GM12801 (cell line): ENCODE measurements at regions not wholly inside any gene's neighbourhood (a gene's known extent, or its start where the extent isn't known, plus 50 kb on each side); places are given as distances from the start of the nearest gene placed in this dataset.

ENCODE experiments used
- TF ChIP-seq, protein P1 (sequence below): IDR thresholded peaks from one replicate; pipeline ENCODE4 v1.5.1; 2011; ENCODE audit warnings: control low read depth; ENCODE audit not compliant: insufficient read length; ENCODE audit errors: extremely low read depth

- TF ChIP-seq, protein P1, sequence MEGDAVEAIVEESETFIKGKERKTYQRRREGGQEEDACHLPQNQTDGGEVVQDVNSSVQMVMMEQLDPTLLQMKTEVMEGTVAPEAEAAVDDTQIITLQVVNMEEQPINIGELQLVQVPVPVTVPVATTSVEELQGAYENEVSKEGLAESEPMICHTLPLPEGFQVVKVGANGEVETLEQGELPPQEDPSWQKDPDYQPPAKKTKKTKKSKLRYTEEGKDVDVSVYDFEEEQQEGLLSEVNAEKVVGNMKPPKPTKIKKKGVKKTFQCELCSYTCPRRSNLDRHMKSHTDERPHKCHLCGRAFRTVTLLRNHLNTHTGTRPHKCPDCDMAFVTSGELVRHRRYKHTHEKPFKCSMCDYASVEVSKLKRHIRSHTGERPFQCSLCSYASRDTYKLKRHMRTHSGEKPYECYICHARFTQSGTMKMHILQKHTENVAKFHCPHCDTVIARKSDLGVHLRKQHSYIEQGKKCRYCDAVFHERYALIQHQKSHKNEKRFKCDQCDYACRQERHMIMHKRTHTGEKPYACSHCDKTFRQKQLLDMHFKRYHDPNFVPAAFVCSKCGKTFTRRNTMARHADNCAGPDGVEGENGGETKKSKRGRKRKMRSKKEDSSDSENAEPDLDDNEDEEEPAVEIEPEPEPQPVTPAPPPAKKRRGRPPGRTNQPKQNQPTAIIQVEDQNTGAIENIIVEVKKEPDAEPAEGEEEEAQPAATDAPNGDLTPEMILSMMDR, result no peak
Measured at GRCh38 chr4:124277691-124278090, 434.8 kb downstream of the ANKRD50 start.

DNA sequence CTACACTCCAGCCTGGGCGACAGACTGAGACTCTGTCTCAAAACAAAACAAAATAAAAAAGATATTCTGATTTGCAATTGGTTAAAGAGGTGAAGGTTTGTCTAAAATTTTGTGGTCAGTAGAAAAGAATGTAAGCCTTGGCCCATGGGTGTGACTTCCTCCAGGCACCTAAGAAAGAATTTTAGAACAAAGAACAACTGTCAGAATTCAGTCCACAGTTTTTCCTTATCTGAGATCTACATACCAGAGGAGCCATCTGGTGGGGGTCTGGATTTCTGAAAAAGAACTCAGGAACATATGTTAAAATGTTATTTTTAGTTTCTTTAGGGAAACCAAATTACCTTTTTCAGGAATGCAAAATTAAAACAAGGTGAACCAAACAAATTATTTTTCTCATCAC lies 434.1 kb downstream of the ANKRD50 start:
- TF ChIP-seq, protein P1, result no peak

DNA sequence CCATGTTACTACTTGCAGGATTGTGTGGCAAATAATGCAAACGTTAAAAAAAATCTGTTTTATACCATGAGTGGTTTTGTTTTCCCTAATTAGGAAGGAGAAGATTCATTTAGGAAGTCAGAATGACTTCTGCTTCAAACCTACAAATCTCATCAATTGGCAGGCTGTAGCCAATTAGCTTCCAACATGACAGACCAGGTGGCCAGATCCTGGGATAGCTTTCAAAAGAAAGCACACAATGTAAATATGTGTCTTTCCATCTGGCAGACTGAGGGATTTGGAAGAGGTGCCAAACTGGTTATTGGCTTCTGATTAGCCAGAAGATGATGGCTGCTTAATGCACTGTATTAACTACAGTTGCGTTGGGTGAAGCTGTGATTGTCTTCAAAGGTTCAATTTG lies 432.8 kb downstream of the ANKRD50 start:
- TF ChIP-seq, protein P1, result no peak

GRCh38 chr4:124282301-124282898 lies 430.1 kb downstream of the ANKRD50 start:
- TF ChIP-seq, protein P1, result no peak

- TF ChIP-seq, protein P1, result no peak
Measured at GRCh38 chr4:124288706-124289486, 423.6 kb downstream of the ANKRD50 start.

DNA sequence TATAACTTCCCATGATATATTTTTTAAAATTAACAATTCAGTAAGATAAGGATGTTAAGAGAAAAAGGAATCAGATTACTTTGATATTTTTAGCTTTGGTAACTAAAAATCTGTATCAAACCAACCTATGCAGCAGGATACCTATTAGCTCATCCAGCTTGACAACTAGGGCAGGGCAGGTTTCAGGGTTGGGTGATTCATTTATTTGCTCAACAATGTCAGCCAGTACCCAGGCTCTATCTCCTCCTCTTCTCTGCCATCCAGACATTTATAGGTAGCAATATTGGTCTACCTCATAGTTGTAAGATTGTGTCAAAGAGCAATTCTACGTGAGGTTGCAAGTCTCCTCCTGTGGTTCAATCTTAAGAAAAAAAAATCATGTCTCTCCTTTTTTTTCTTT lies 421.9 kb downstream of the ANKRD50 start:
- TF ChIP-seq, protein P1, result no peak

DNA sequence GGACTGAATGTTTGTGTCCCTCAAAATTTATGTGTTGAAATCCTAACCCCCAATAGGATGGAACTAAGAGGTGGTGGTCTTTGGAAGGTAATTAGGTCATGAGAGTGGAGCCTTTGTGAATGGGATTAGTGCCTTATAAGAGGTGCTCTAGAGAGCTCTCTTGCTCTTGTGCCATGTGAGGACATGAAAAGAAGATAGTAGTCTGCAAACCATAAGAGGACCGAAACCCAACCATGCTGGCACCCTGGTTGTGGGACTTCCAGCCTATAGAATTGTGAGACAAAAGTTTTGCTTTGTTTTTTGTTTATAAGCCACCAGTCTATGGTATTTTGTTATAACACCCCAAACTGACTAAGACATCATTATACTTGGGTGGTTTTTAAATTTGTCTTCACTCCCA lies 417.1 kb downstream of the ANKRD50 start:
- TF ChIP-seq, protein P1, result no peak
